ENCODE measurements at regions not wholly inside any gene's neighbourhood (a gene's known extent, or its start where the extent isn't known, plus 50 kb on each side); places are given as distances from the start of the nearest gene placed in this dataset.

GRCh38 chr10:83961620-83962019, 177.7 kb upstream of the GHITM start:
- no peaks in the 10 kb centered on the region for H3K36me3 ChIP-seq
- no peaks in the 10 kb centered on the region for H3K4me1 ChIP-seq
- intact Hi-C loops (cut with DNase I; ENCODE audit: low total_unique reads): no loop called here
- H3K9me3 ChIP-seq: no peaks in the 10 kb centered on the region
- no peak overlapping the region for H3K27ac ChIP-seq
- DNase-seq: no peak
- TF ChIP-seq, protein P1, sequence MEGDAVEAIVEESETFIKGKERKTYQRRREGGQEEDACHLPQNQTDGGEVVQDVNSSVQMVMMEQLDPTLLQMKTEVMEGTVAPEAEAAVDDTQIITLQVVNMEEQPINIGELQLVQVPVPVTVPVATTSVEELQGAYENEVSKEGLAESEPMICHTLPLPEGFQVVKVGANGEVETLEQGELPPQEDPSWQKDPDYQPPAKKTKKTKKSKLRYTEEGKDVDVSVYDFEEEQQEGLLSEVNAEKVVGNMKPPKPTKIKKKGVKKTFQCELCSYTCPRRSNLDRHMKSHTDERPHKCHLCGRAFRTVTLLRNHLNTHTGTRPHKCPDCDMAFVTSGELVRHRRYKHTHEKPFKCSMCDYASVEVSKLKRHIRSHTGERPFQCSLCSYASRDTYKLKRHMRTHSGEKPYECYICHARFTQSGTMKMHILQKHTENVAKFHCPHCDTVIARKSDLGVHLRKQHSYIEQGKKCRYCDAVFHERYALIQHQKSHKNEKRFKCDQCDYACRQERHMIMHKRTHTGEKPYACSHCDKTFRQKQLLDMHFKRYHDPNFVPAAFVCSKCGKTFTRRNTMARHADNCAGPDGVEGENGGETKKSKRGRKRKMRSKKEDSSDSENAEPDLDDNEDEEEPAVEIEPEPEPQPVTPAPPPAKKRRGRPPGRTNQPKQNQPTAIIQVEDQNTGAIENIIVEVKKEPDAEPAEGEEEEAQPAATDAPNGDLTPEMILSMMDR (IDR thresholded peaks at IDR 0.05): no peak
- TF ChIP-seq POLR2A (IDR thresholded peaks at IDR 0.05): no peak
- no peak overlapping the region for H3K4me3 ChIP-seq
- H3K27me3 ChIP-seq: no peaks in the 10 kb centered on the region

DNA sequence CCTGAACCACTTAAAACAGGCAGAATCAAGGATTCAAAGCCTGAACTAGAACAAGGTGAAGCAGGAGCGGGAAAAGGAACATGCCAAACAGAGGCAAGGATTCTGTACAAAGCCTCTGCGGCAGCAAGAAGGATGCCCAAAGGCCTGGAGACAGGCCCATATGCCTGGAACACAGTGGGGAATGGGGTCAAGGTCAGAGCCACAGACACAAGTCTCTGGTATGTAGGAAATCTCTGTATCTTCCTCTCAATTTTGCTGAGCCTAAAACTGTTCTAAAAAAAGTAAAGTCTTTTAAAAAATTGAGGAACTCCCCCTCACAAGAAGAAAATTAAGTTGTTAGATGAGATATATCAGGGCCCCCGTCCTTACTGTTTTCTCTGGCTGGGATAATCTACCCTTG, 175.9 kb upstream of the GHITM start:
- Histone ChIP-seq H3K4me1 (no peaks in the 10 kb centered on the region), H3K36me3 (no peaks in the 10 kb centered on the region), H3K27ac (no peak overlapping the region), H3K4me3 (no peak overlapping the region), H3K9me3 (no peaks in the 10 kb centered on the region), H3K27me3 (no peaks in the 10 kb centered on the region)
- intact Hi-C loops (cut with DNase I; ENCODE audit: low total_unique reads): no loop called here
- no peak for TF ChIP-seq POLR2A (IDR thresholded peaks at IDR 0.05)
- TF ChIP-seq, protein P1 (IDR thresholded peaks at IDR 0.05): no peak
- DNase-seq: no peak

DNA sequence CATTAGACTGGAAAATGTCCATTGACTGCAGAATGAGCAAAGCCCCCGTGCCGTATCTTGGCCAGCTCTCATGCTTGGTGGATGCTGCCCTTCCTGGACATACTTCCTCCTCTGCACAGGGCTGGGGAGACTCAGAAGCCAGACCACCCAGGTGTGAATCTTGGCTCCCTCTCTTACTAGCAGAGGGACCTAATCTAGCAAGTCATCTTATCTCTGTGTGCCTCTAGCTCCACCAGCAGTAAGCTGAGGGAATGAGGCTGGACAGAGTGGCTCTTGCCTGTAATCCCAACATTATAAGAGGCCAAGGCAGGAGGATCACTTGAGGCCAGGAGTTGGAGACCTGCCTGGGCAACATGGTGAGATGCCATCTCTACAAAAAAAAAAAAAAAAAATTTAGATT, 173.8 kb upstream of the GHITM start:
- Histone ChIP-seq H3K36me3 (no peaks in the 10 kb centered on the region), H3K27ac (no peak overlapping the region), H3K9me3 (no peaks in the 10 kb centered on the region), H3K4me3 (no peak overlapping the region), H3K27me3 (no peaks in the 10 kb centered on the region), H3K4me1 (no peaks in the 10 kb centered on the region)
- no peak for TF ChIP-seq POLR2A (IDR thresholded peaks at IDR 0.05)
- TF ChIP-seq, protein P1 (IDR thresholded peaks at IDR 0.05): no peak
- DNase-seq: no peak
- intact Hi-C loops (cut with DNase I; ENCODE audit: low total_unique reads): no loop called here

DNA sequence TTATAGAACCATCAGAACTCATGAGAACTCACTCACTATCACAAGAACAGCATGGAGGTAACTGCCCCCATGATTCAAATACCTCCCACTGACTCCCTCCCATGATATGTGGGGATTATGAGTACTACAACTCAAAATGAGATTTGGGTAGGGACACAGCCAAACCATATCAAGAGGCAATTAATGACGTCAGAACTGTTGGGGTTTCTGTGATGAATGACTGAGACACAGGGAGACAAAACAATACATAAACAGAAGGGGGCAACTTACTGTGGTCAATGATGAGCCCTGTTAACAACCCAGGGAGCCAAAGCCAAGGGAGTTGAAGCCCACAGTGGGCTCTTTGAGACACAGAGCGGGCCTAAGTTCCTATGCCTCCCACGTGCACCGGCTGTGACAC, 171.3 kb upstream of the GHITM start:
- H3K9me3 ChIP-seq: no peaks in the 10 kb centered on the region
- intact Hi-C loops (cut with DNase I; ENCODE audit: low total_unique reads): no loop called here
- no peak overlapping the region for H3K27ac ChIP-seq
- no peaks in the 10 kb centered on the region for H3K4me1 ChIP-seq
- DNase-seq: no peak
- H3K4me3 ChIP-seq: no peak overlapping the region
- TF ChIP-seq POLR2A (IDR thresholded peaks at IDR 0.05): no peak
- TF ChIP-seq, protein P1 (IDR thresholded peaks at IDR 0.05): no peak
- no peaks in the 10 kb centered on the region for H3K36me3 ChIP-seq
- no peaks in the 10 kb centered on the region for H3K27me3 ChIP-seq

- TF ChIP-seq, protein P1 (IDR thresholded peaks at IDR 0.05): no peak
- no peak for TF ChIP-seq POLR2A (IDR thresholded peaks at IDR 0.05)
- Histone ChIP-seq H3K36me3 (no peaks in the 10 kb centered on the region), H3K4me1 (no peaks in the 10 kb centered on the region), H3K9me3 (no peaks in the 10 kb centered on the region), H3K27me3 (no peaks in the 10 kb centered on the region), H3K27ac (no peak overlapping the region), H3K4me3 (no peak overlapping the region)
- intact Hi-C loops (cut with DNase I; ENCODE audit: low total_unique reads): no loop called here
- no peak for DNase-seq
Measured at GRCh38 chr10:83978681-83979383, 160.5 kb upstream of the GHITM start.

All from uterus (tissue), 3 donors.